ENCODE measurements at regions not wholly inside any gene's neighbourhood (a gene's known extent, or its start where the extent isn't known, plus 50 kb on each side); places are given as distances from the start of the nearest gene placed in this dataset.
"Not testable (repeated sequence)": the region's sequence is repeated elsewhere in the genome, so short reads cannot be mapped to it uniquely, and the experiment has no call there.

- Histone ChIP-seq H3K27me3 (no peaks in the 10 kb centered on the region), H3K9me2 (replicated peaks; ENCODE audit: insufficient read depth) (no peaks in the 10 kb centered on the region), H3K79me2 (no peaks in the 10 kb centered on the region), H2AFZ (no peak overlapping the region), H3K27ac (no peak overlapping the region), H3K4me3 (no peak overlapping the region), H3K9me3 (ENCODE audit: low read depth) (no peaks in the 10 kb centered on the region), H3K36me3 (replicated peaks; ENCODE audit: insufficient read depth, low read depth) (no peaks in the 10 kb centered on the region), H3K4me2 (no peak overlapping the region), H4K20me1 (ENCODE audit: insufficient read depth, poor library complexity, severe bottlenecking) (no peaks in the 10 kb centered on the region), H3K4me1 (ENCODE audit: insufficient read depth) (peaks cover 3% of the 10 kb centered on the region)
- no peak for DNase-seq (ENCODE audit: low spot score)
- TF ChIP-seq EZH2phosphoT487 (IDR thresholded peaks at IDR 0.05; ENCODE audit: low read depth, severe bottlenecking, unreplicated experiment) = no peak
- no peak for TF ChIP-seq CTCF (IDR thresholded peaks at IDR 0.05; ENCODE audit: poor library complexity)
- TF ChIP-seq EZH2 (IDR thresholded peaks at IDR 0.05; ENCODE audit: borderline replicate concordance) = no peak
These were observed 217.6 kb upstream of the TTC29 start for GRCh38 chr4:147163311-147163710.

- not testable (repeated sequence) for H3K4me3 ChIP-seq; H3K4me2 ChIP-seq; H3K4me1 ChIP-seq (ENCODE audit: insufficient read depth); H3K79me2 ChIP-seq; H3K27ac ChIP-seq; H4K20me1 ChIP-seq (ENCODE audit: insufficient read depth, poor library complexity, severe bottlenecking); H3K27me3 ChIP-seq; H3K9me3 ChIP-seq (ENCODE audit: low read depth); H2AFZ ChIP-seq; DNase-seq (ENCODE audit: low spot score); H3K9me2 ChIP-seq (replicated peaks; ENCODE audit: insufficient read depth); H3K36me3 ChIP-seq (replicated peaks; ENCODE audit: insufficient read depth, low read depth)
These were observed 222.5 kb upstream of the TTC29 start for GRCh38 chr4:147168200-147168599.

- TF ChIP-seq EZH2 (IDR thresholded peaks at IDR 0.05; ENCODE audit: borderline replicate concordance) = no peak
- no peak for TF ChIP-seq CTCF (IDR thresholded peaks at IDR 0.05; ENCODE audit: poor library complexity)
- no peak for TF ChIP-seq EZH2phosphoT487 (IDR thresholded peaks at IDR 0.05; ENCODE audit: low read depth, severe bottlenecking, unreplicated experiment)
- Histone ChIP-seq H3K36me3 (replicated peaks; ENCODE audit: insufficient read depth, low read depth) (no peaks in the 10 kb centered on the region), H3K27ac (no peak overlapping the region), H3K4me2 (no peak overlapping the region), H3K79me2 (no peaks in the 10 kb centered on the region), H4K20me1 (ENCODE audit: insufficient read depth, poor library complexity, severe bottlenecking) (no peaks in the 10 kb centered on the region), H3K4me3 (no peak overlapping the region), H3K27me3 (no peaks in the 10 kb centered on the region), H3K4me1 (ENCODE audit: insufficient read depth) (no peaks in the 10 kb centered on the region), H3K9me2 (replicated peaks; ENCODE audit: insufficient read depth) (no peaks in the 10 kb centered on the region), H3K9me3 (ENCODE audit: low read depth) (no peaks in the 10 kb centered on the region), H2AFZ (no peak overlapping the region)
- DNase-seq (ENCODE audit: low spot score) = no peak
- WGBS (ENCODE audit: low lambda C conversion rate, missing lambda C conversion rate) = 100% methylated on average over 1 of the region's 1 CpG
These were observed 227.7 kb upstream of the TTC29 start for GRCh38 chr4:147173322-147173721.

- Histone ChIP-seq H3K36me3 (replicated peaks; ENCODE audit: insufficient read depth, low read depth) (no peaks in the 10 kb centered on the region), H3K4me2 (no peak overlapping the region), H3K27me3 (no peaks in the 10 kb centered on the region), H3K4me1 (ENCODE audit: insufficient read depth) (no peaks in the 10 kb centered on the region), H3K79me2 (no peaks in the 10 kb centered on the region), H4K20me1 (ENCODE audit: insufficient read depth, poor library complexity, severe bottlenecking) (no peaks in the 10 kb centered on the region), H3K9me2 (replicated peaks; ENCODE audit: insufficient read depth) (no peaks in the 10 kb centered on the region), H3K27ac (no peak overlapping the region), H3K4me3 (no peak overlapping the region), H2AFZ (no peak overlapping the region), H3K9me3 (ENCODE audit: low read depth) (no peaks in the 10 kb centered on the region)
- WGBS (ENCODE audit: low lambda C conversion rate, missing lambda C conversion rate) = 58% methylated on average over 7 of the region's 7 CpGs
- TF ChIP-seq CTCF (IDR thresholded peaks at IDR 0.05; ENCODE audit: poor library complexity) (no peak), EZH2phosphoT487 (IDR thresholded peaks at IDR 0.05; ENCODE audit: low read depth, severe bottlenecking, unreplicated experiment) (no peak), EZH2 (IDR thresholded peaks at IDR 0.05; ENCODE audit: borderline replicate concordance) (no peak)
- no peak for DNase-seq (ENCODE audit: low spot score)
These were observed 228.3 kb upstream of the TTC29 start for GRCh38 chr4:147173797-147174432.
